GM10266 (cell line): ENCODE measurements at regions not wholly inside any gene's neighbourhood (a gene's known extent, or its start where the extent isn't known, plus 50 kb on each side); places are given as distances from the start of the nearest gene placed in this dataset.

Source experiments
- DNase-seq: peaks from one replicate; pipeline ENCODE4 v3.0.0; 2012; ENCODE audit errors: extremely low spot score
- CTCF ChIP-seq: IDR thresholded peaks from 2 replicates; pipeline ENCODE4 v1.5.1; 2012; ENCODE audit warnings: mild to moderate bottlenecking, low read depth; ENCODE audit not compliant: control insufficient read depth, insufficient read depth; ENCODE audit errors: missing control alignments

- no peak for TF ChIP-seq CTCF
- DNase-seq: no peak
Measured at GRCh38 chr4:136939781-136940180, 592.5 kb downstream of the PCDH18 start.

GRCh38 chr4:136935871-136936270 lies 596.4 kb downstream of the PCDH18 start:
- no peak for DNase-seq
- no peak for TF ChIP-seq CTCF

- TF ChIP-seq CTCF: no peak
- DNase-seq: no peak
Measured at GRCh38 chr4:136935305-136935704, 597.0 kb downstream of the PCDH18 start.

GRCh38 chr4:136934601-136935000 lies 597.7 kb downstream of the PCDH18 start:
- TF ChIP-seq CTCF: no peak
- no peak for DNase-seq

GRCh38 chr4:136931781-136932180 lies 600.5 kb downstream of the PCDH18 start:
- DNase-seq: no peak
- TF ChIP-seq CTCF: no peak

GRCh38 chr4:136928957-136929411 lies 603.3 kb downstream of the PCDH18 start:
- TF ChIP-seq CTCF: no peak
- no peak for DNase-seq

GRCh38 chr4:136927172-136927571 lies 605.1 kb downstream of the PCDH18 start:
- TF ChIP-seq CTCF: no peak
- no peak for DNase-seq

GRCh38 chr4:136925203-136925602 lies 607.1 kb downstream of the PCDH18 start:
- DNase-seq: no peak
- no peak for TF ChIP-seq CTCF
